A549 (cell line): ENCODE measurements at regions not wholly inside any gene's neighbourhood (a gene's known extent, or its start where the extent isn't known, plus 50 kb on each side); places are given as distances from the start of the nearest gene placed in this dataset.

Source experiments
- ATAC-seq, 2 experiments: fragments of 200-7000 bp in 1 of 2; fragments of >200 bp in 1 of 2; cut with Nextera tagmentation in 1 of 2; cut with Tn5 transposase in 1 of 2; 3 replicates each; pipeline versions ENCODE4 v1.8.0 to v1.9.1; 2018 to 2020; ENCODE audit warnings: mild to moderate bottlenecking in 1 of 2, moderate library complexity in 1 of 2
- CTCF ChIA-PET: fragments of 300-600 bp; sonication (Branson Sonifier 250); formaldehyde crosslinking; extraction: SDS; loops from one replicate; lab custom pipeline; 2021; ENCODE audit warnings: antibody characterized with exemption, inconsistent platforms; lab: Yijun Ruan, JAX
- POLR2A ChIA-PET: fragments of 350-600 bp; formaldehyde crosslinking; extraction: SDS; loops from one replicate; lab custom pipeline; 2021; ENCODE audit warnings: antibody characterized with exemption, inconsistent platforms; lab: Yijun Ruan, JAX
- DNase-seq, 2 experiments: peaks; one replicate each; pipeline versions ENCODE4 v3.0.0 to v3.0.0-alpha.2; 2011 to 2016; ENCODE audit warnings: low read depth in 1 of 2, low spot score in 1 of 2
- FAIRE-seq: peaks from 2 replicates; lab custom pipeline; 2011; peaks lifted over from hg19 to GRCh38; lab: Jason Lieb, UNC
- H3K27ac ChIP-seq, 2 experiments: fragments of >200 bp; sonication (Bioruptor Twin); formaldehyde crosslinking; 3 replicates each; pipeline ENCODE4 v1.5.1; 2016 to 2017
- H3K4me1 ChIP-seq: fragments of >200 bp; sonication (Bioruptor Twin); formaldehyde crosslinking; 3 replicates; pipeline ENCODE4 v1.6.1; 2016
- H3K4me2 ChIP-seq: fragments of >200 bp; sonication (Bioruptor Twin); formaldehyde crosslinking; 3 replicates; pipeline ENCODE4 v1.6.1; 2016
- H3K4me3 ChIP-seq: fragments of >200 bp; sonication (Bioruptor Twin); formaldehyde crosslinking; 3 replicates; pipeline ENCODE4 v1.5.1; 2016
- H3K9me3 ChIP-seq: fragments of >200 bp; sonication (Bioruptor Twin); formaldehyde crosslinking; 3 replicates; pipeline ENCODE4 v1.6.1; 2016
- CBX2 ChIP-seq: fragments of 200-600 bp; sonication (generic); IDR thresholded peaks from 2 replicates; pipeline ENCODE4 v1.6.1; 2016; ENCODE audit warnings: low read depth, mild to moderate bottlenecking, borderline replicate concordance
- CEBPB ChIP-seq, 2 experiments: fragments of >200 bp in 1 of 2; sonication (Bioruptor Twin) in 1 of 2; formaldehyde crosslinking in 1 of 2; IDR thresholded peaks; 2 replicates each; pipeline ENCODE4 v1.6.1; 2012 to 2016
- EHMT2 ChIP-seq: fragments of 200-600 bp; sonication (generic); IDR thresholded peaks from 2 replicates; pipeline ENCODE4 v1.6.1; 2016; ENCODE audit warnings: antibody characterized with exemption, low read depth, mild to moderate bottlenecking, moderate library complexity
- EP300 ChIP-seq, 2 experiments: fragments of >200 bp; sonication (Bioruptor Twin); formaldehyde crosslinking; IDR thresholded peaks; 2 replicates in 1 of 2; 3 replicates in 1 of 2; pipeline ENCODE4 v1.6.1; 2016 to 2017
- FOSB ChIP-seq: fragments of 250-450 bp; sonication (Bioruptor Pico); IDR thresholded peaks from 2 replicates; pipeline ENCODE4 v1.5.0; 2020; ENCODE audit warnings: mild to moderate bottlenecking, moderate library complexity
- FOXS1 ChIP-seq: fragments of 250-450 bp; sonication (Bioruptor Pico); IDR thresholded peaks from 2 replicates; pipeline ENCODE4 v1.5.0; 2020; ENCODE audit warnings: mild to moderate bottlenecking, moderate library complexity
- GATA3 ChIP-seq: IDR thresholded peaks from 2 replicates; pipeline ENCODE4 v1.6.1; 2012; ENCODE audit warnings: borderline replicate concordance
- HDAC2 ChIP-seq: fragments of 200-600 bp; sonication (generic); IDR thresholded peaks from 2 replicates; pipeline ENCODE4 v1.6.1; 2016
- HOXB13 ChIP-seq: fragments of 250-450 bp; sonication (Bioruptor Pico); IDR thresholded peaks from 2 replicates; pipeline ENCODE4 v1.5.0; 2020; ENCODE audit warnings: low read depth, mild to moderate bottlenecking, moderate library complexity
- JUNB ChIP-seq: fragments of >200 bp; sonication (Bioruptor Twin); formaldehyde crosslinking; IDR thresholded peaks from 2 replicates; pipeline ENCODE4 v1.6.1; 2016
- KDM1A ChIP-seq: fragments of 200-600 bp; sonication (generic); IDR thresholded peaks from 2 replicates; pipeline ENCODE4 v1.6.1; 2016; ENCODE audit warnings: low read depth, mild to moderate bottlenecking
- MAZ ChIP-seq: fragments of 150-350 bp; IDR thresholded peaks from 2 replicates; pipeline ENCODE4 v1.6.1; 2014; ENCODE audit warnings: antibody characterized with exemption, low read depth, low read length, borderline replicate concordance
- MYC ChIP-seq: IDR thresholded peaks from 2 replicates; pipeline ENCODE4 v1.6.1; 2012; ENCODE audit warnings: mild to moderate bottlenecking, inconsistent platforms, low read length, improper control_type of control experiment, borderline replicate concordance
- NPAS2 ChIP-seq: fragments of 250-450 bp; sonication (Bioruptor Pico); IDR thresholded peaks from 2 replicates; pipeline ENCODE4 v1.8.0; 2022; ENCODE audit warnings: mild to moderate bottlenecking, moderate library complexity, borderline replicate concordance
- PHF8 ChIP-seq: fragments of 200-600 bp; sonication (generic); IDR thresholded peaks from 2 replicates; pipeline ENCODE4 v1.6.1; 2016; ENCODE audit warnings: low read depth, mild to moderate bottlenecking, antibody characterized with exemption, moderate library complexity, borderline replicate concordance
- RARB ChIP-seq: fragments of 250-450 bp; sonication (Bioruptor Pico); IDR thresholded peaks from 2 replicates; pipeline ENCODE4 v1.8.0; 2021; ENCODE audit warnings: mild to moderate bottlenecking, moderate library complexity
- TFCP2L1 ChIP-seq: fragments of 250-450 bp; sonication (Bioruptor Pico); IDR thresholded peaks from 2 replicates; pipeline ENCODE4 v1.5.0; 2021; ENCODE audit warnings: mild to moderate bottlenecking
- TP53 ChIP-seq: fragments of 250-450 bp; sonication (Bioruptor Pico); IDR thresholded peaks from 2 replicates; pipeline ENCODE4 v1.5.0; 2021; ENCODE audit warnings: mild to moderate bottlenecking, moderate library complexity
- ZC3H11A ChIP-seq: fragments of 450-650 bp; IDR thresholded peaks from 2 replicates; pipeline ENCODE4 v1.6.1; 2014; ENCODE audit warnings: antibody characterized with exemption, mild to moderate bottlenecking
- ZNF302 ChIP-seq: fragments of 250-450 bp; sonication (Bioruptor Pico); IDR thresholded peaks from 2 replicates; pipeline ENCODE4 v1.9.0; 2021; ENCODE audit warnings: inconsistent platforms, mild to moderate bottlenecking, moderate library complexity
- WGBS: methylation state at CpG from one replicate; pipeline ENCODE4 v1.1.6; 2017; ENCODE audit errors: missing lambda C conversion rate; 5-methylcytosine and 5-hydroxymethylcytosine counted together
- TF ChIP-seq, protein P1 (sequence below): fragments of 250-450 bp; sonication (Bioruptor Pico); IDR thresholded peaks from 2 replicates; pipeline ENCODE4 v1.5.0; 2021; ENCODE audit warnings: mild to moderate bottlenecking, moderate library complexity, borderline replicate concordance
- TF ChIP-seq, protein P2 (sequence below): fragments of 250-450 bp; sonication (Bioruptor Pico); IDR thresholded peaks from 2 replicates; pipeline ENCODE4 v1.5.0; 2020; ENCODE audit warnings: low read depth, mild to moderate bottlenecking, moderate library complexity
- TF ChIP-seq, protein P3 (sequence below): IDR thresholded peaks from 2 replicates; pipeline ENCODE4 v1.6.1; 2012
- TF ChIP-seq, protein P4 (sequence below): fragments of 450-650 bp; IDR thresholded peaks from 2 replicates; pipeline ENCODE4 v1.6.1; 2014; ENCODE audit warnings: antibody characterized with exemption

DNA sequence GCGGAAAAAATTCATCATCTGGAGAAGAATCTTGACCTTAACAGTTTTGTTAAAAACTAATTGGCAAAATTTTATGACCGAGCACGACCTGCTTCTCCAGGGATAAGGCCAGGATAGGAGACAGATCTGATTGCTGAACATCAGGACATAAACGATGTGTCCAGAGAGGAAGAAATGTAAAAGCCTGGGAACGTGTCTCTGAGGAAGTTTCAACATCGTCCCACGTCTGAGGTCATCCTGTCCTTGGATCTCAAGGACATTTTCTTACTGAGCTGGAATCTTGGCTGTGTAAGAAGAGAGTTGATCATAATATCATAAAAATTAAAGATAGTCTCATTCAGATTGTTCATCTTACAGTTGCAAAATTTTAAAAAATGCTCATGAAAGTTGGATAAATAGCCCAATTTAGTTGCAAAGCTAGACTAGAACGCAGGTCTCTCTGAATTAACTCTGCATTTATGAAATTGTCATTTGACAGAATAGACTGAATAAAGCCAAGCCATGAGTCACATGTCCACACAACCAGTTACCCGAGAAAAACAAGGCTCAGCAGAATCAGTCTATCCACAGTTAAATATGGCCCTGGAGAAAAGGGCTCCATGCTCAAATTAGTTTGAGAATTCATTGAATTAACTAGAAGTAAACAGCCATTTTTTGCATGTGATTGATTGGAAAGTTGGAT, 120.0 kb upstream of the EGFR start:
- no peak overlapping the region for H3K27ac ChIP-seq
- TF ChIP-seq PHF8: no peak
- TF ChIP-seq HOXB13 (CRISPR knock-in tag): no peak
- no peak for TF ChIP-seq EHMT2
- no peak for FAIRE-seq
- ATAC-seq: no peak
- POLR2A ChIA-PET: no interaction called here
- H3K4me2 ChIP-seq: no peak overlapping the region
- no peak overlapping the region for H3K4me3 ChIP-seq
- whole genome bisulfite sequencing: 76% methylated on average over 9 of the region's 9 CpGs
- no peaks in the 10 kb centered on the region for H3K4me1 ChIP-seq
- CTCF ChIA-PET: no interaction called here
- DNase-seq: no peak
- no peaks in the 10 kb centered on the region for H3K9me3 ChIP-seq

DNA sequence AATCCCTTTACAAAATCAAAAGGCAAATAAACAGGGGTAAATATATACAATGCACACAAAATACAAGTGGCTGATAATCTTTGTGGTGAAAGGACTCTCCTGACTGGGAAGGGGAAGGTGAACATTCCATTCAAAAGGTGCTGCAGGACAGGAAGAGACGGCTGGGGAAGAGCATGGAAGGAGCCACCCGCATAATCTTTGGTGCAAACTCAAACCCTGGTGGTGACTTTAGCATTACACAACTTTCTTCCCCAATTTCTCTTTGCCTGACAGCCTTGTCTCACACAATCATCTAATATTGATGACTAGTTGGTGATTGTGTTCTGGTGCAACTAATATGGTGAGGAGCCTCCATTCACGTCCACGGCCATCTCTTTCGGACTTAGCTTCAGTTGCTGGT, 117.0 kb upstream of the EGFR start:
- Histone ChIP-seq H3K27ac (no peak overlapping the region), H3K4me1 (peaks cover 9% of the 10 kb centered on the region; the same call in 2 of the 3 replicates), H3K4me2 (no peak overlapping the region), H3K4me3 (no peak overlapping the region), H3K9me3 (no peaks in the 10 kb centered on the region)
- no peak for TF ChIP-seq NPAS2
- no peak for TF ChIP-seq CBX2
- no peak for TF ChIP-seq GATA3
- TF ChIP-seq FOSB (CRISPR knock-in tag): no peak
- no peak for TF ChIP-seq TP53 (CRISPR knock-in tag)
- TF ChIP-seq, protein P1, sequence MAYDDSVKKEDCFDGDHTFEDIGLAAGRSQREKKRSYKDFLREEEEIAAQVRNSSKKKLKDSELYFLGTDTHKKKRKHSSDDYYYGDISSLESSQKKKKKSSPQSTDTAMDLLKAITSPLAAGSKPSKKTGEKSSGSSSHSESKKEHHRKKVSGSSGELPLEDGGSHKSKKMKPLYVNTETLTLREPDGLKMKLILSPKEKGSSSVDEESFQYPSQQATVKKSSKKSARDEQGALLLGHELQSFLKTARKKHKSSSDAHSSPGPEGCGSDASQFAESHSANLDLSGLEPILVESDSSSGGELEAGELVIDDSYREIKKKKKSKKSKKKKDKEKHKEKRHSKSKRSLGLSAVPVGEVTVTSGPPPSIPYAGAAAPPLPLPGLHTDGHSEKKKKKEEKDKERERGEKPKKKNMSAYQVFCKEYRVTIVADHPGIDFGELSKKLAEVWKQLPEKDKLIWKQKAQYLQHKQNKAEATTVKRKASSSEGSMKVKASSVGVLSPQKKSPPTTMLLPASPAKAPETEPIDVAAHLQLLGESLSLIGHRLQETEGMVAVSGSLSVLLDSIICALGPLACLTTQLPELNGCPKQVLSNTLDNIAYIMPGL (CRISPR knock-in tag): no peak
- TF ChIP-seq MAZ: no peak
- no peak for TF ChIP-seq RARB (CRISPR knock-in tag)
- TF ChIP-seq, protein P2, sequence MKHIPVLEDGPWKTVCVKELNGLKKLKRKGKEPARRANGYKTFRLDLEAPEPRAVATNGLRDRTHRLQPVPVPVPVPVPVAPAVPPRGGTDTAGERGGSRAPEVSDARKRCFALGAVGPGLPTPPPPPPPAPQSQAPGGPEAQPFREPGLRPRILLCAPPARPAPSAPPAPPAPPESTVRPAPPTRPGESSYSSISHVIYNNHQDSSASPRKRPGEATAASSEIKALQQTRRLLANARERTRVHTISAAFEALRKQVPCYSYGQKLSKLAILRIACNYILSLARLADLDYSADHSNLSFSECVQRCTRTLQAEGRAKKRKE (CRISPR knock-in tag): no peak
- TF ChIP-seq, protein P3, sequence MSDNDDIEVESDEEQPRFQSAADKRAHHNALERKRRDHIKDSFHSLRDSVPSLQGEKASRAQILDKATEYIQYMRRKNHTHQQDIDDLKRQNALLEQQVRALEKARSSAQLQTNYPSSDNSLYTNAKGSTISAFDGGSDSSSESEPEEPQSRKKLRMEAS: no peak
- TF ChIP-seq EP300 (IDR thresholded peaks at IDR 0.05): no peak
- no peak for TF ChIP-seq HDAC2
- no peak for TF ChIP-seq EHMT2
- TF ChIP-seq HOXB13 (CRISPR knock-in tag): no peak
- DNase-seq: no peak
- CTCF ChIA-PET: interaction anchor here (0.9 kb wide), 1 partner anchor 353 kb away, joined by 4 read pairs; no protein-coding TSS in a partner anchor
- FAIRE-seq: no peak
- ATAC-seq: no peak
- WGBS: 89% methylated on average over 5 of the region's 5 CpGs
- POLR2A ChIA-PET: no interaction called here

DNA sequence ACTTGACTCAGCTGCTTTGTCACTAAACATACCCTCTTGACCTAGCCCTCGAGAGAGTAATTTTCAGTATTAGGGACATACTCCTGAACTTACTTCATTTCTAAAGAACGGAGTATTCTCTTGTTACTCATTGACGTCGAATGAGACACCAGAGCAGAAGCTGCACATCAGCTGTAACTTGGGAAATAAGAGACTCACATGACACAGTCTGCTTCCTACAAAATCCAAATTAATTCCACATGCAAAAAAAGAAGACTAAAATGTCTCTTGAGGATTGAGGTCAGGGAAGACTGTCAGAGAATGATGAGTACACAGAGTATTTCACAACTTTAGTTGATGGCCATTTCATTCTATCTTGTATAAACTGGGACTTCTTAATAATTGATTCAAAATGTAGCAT, 114.7 kb upstream of the EGFR start:
- no peaks in the 10 kb centered on the region for H3K9me3 ChIP-seq
- DNase-seq (no peak), ATAC-seq (no peak; a peak in 1 of 6 replicates), FAIRE-seq (peak; percentile 28)
- POLR2A ChIA-PET: no interaction called here
- WGBS: 59% methylated on average over 4 of the region's 4 CpGs
- peak overlapping the region in 1 of 2 experiments; percentile 40; a peak in 4 of 6 replicates for H3K27ac ChIP-seq
- no peak for TF ChIP-seq JUNB
- peaks cover 16% of the 10 kb centered on the region; the same call in 2 of the 3 replicates for H3K4me1 ChIP-seq
- H3K4me3 ChIP-seq: no peak overlapping the region
- H3K4me2 ChIP-seq: 0 out of 3 replicates have a peak overlapping the region, but pooled peaks have one; percentile 12
- CTCF ChIA-PET: interaction anchor here (1.1 kb wide), 1 partner anchor 135 kb away, joined by 3 read pairs; no protein-coding TSS in a partner anchor

DNA sequence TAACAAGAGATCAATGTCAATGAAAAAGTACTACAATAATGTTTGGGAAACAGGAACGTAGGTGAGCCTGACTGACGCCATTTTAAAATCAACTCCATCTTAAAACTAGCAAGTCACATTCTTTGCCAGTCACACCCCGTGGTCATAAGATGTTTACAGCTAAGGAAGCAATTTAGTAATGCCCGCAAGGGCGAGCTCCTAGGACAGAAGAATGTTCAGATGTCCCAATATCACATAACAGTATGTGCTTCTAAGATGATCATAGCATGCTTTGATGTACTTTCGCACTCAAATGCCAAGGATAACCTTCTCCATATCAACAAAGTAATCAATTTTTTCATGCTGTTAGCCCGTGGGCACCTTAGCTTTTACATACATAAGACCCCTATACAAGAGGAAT, 113.8 kb upstream of the EGFR start:
- DNase-seq (no peak), ATAC-seq (no peak), FAIRE-seq (no peak)
- ChIA-PET CTCF (interaction anchor here (0.6 to 2.3 kb wide), 2 partner anchors 10 to 351 kb away, joined by 3 to 6 read pairs; no protein-coding TSS in a partner anchor), POLR2A (no interaction called here)
- WGBS: 69% methylated on average over 7 of the region's 7 CpGs
- Histone ChIP-seq H3K4me3 (no peak overlapping the region), H3K27ac (peak overlapping the region in 1 of 2 experiments; percentile 8; a peak in 1 of 6 replicates), H3K4me1 (peaks cover 16% of the 10 kb centered on the region; the same call in 2 of the 3 replicates), H3K9me3 (no peaks in the 10 kb centered on the region), H3K4me2 (no peak overlapping the region)
- TF ChIP-seq, protein P1 (CRISPR knock-in tag): no peak
- no peak for TF ChIP-seq TFCP2L1
- no peak for TF ChIP-seq ZNF302 (CRISPR knock-in tag)
- TF ChIP-seq MYC: no peak
- TF ChIP-seq CEBPB (IDR thresholded peaks at IDR 0.05): no peak
- TF ChIP-seq TP53 (CRISPR knock-in tag): no peak
- no peak for TF ChIP-seq ZC3H11A
- no peak for TF ChIP-seq KDM1A
- TF ChIP-seq, protein P4, sequence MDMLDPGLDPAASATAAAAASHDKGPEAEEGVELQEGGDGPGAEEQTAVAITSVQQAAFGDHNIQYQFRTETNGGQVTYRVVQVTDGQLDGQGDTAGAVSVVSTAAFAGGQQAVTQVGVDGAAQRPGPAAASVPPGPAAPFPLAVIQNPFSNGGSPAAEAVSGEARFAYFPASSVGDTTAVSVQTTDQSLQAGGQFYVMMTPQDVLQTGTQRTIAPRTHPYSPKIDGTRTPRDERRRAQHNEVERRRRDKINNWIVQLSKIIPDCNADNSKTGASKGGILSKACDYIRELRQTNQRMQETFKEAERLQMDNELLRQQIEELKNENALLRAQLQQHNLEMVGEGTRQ: no peak
- no peak for TF ChIP-seq FOXS1 (CRISPR knock-in tag)
